ENCODE measurements at regions not wholly inside any gene's neighbourhood (a gene's known extent, or its start where the extent isn't known, plus 50 kb on each side); places are given as distances from the start of the nearest gene placed in this dataset.
"Not testable (repeated sequence)": the region's sequence is repeated elsewhere in the genome, so short reads cannot be mapped to it uniquely, and the experiment has no call there.

DNA sequence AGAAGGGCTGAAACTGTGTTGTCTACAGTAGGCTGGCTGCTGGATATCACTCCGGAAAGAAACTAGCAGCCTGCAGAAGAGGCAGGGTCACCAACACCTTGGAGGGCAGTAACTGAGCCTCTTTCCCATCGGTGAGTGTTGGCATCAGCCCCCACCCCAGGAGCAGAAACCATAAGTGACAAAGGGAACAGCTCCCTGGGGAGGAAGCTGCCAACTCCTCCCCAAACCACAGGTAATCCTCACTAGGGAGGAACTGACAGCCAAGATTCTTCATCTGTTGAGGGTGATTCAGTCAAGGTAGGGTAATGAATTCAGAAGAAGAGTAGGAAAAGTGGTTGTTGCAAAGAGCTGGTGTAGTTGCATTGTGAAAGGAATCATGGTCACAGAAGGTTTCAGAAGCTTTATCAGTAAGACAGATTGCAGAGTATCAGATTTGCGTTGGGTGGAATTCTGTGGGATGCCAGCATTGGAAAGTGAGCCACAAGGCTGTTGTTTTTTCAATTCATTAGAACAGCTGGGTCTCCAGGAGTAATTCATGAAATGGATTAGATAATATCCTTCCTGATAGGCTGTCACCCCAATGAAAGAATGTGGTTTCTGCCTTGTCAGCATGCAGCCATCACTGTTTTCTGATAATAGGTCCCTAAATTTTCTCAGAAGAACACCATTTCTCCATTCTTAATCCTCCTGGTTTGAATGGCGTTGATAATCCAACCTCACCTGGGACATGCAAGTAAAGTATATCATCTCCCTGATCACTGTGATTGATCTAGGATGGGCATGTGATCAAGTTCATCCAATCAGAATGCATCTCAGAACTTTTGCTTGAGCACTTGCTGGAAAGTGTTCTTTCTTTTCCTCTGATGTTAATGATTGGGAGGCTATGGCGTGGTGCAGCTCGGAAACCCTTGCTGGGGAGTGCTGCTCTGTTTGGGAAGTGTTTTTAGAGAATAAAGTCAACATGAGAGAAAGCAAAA is 75.0 kb upstream of the CTBP2 start:
- DNase-seq (ENCODE audit: low read depth), result no peak

DNA sequence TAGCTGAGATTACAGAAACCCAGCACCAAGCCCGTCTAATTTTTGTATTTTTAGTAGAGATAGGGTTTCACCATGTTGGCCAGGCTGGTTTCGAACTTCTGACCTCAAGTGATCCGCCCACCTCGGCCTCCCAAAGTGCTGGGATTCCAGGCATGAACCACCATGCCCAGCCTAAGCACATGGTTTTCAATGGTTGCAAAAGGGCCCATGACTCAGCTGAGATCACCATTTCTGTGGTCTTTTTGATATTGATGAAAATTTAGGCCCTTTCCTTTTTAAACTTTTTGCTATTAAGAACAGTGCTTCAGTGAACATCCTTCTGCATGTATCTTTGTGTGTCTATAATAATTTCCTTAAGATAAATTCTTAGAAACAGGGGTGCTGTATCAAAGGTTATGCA is 74.2 kb upstream of the CTBP2 start:
- not testable (repeated sequence) for DNase-seq (ENCODE audit: low read depth)

DNA sequence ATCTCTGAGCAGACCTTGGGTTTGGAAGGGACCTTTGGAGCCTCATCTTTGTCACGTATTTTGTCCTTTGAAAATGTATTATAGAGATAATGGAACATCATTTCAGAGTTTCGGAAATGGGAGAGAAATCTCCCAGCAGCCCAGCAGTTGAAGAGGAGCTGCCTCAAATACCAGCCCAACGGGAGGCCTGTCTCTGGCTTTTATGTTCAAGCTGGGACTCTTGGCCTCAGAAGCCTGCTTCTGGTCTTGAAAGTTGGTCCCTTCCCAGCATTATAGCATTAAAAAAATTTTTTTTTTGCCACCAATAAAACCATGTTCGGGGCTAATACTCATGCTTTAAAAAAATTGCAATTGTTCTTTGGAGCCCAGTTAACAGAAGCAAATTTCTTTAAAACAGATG is 73.4 kb upstream of the CTBP2 start:
- no peak for DNase-seq (ENCODE audit: low read depth)

DNA sequence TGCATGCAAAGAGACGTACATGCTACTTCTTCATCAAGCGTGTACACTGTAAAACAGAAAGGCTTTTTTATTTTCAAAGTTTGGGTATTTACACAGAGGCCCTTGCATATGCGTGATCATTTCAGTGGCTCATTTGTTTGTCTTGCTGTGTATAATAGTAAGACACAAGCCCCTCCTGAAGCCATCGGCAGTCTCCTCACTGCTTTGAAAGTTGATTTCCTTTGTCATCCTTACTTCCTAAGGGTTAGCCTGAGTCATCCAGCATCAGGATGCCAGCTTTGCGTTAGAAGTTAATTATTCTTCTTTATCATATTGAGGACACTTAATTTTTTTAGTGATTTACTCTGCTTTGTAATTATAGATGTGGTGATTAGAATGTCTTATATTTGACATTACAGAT is 72.5 kb upstream of the CTBP2 start:
- no peak for DNase-seq (ENCODE audit: low read depth)

DNA sequence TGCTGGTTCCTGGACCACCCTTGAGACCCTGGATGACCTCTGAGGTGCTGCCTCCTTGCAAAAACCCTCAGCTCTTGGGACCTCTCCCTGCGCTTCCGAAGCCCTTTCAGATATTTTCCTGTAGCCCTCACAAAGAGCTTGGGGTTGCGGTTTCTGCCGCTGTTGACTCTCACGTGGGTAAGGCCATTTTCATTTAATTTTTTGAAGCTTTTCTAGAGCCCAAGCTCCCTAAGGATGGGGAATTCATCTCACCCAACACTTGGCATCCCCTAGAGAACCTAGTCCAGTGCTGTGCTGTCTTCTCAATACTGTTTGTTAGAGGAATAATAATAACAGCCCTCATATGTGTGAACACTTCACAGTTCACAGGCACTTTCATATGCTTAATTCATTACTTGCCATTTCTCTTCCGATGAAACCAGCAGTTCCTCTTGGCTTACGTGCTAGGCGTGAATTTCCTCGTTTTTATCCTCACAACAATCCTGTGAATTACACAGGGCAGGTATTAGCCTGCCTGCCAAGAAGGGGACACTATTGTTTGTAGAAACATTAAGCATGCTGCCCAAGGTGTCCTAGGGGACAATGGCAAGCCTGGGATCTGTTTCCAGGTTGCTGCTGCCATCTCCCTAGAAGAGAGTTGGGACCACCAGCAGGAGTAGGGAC is 71.6 kb upstream of the CTBP2 start:
- no peak for DNase-seq (ENCODE audit: low read depth)

DNA sequence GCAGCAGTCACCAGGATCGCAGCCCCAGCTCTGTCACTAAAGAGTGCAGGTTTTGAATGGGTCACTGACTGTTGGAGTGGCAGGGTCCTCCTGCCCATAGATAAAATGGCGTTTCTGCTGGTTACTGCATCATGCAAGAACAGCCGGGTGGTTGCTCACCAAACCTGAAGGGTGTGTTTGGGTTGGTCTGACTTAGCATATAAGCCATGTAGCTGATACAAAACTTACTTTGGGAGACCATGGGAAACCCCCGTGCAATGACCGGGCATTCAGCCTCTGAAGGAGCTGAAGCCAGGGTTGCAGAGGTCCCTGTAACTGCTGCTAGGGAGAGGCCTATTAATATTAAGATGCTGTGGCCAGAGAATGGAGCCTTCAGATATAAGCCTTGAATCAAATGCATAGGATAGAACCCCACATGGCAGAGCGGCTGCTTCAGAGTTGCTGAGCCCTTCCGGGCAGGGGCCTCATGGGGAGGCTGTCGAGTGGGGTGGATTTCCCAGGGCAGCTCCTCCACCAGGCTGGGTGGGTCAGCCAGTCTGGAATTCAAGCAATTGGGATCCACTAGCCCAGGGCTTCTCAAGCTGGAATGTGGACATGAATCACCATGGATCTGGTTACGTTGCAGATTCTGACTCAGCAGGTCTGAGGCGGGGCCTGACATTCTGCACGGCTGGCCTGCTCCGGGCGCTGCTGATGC is 70.9 kb upstream of the CTBP2 start:
- DNase-seq (ENCODE audit: low read depth), result no peak

DNA sequence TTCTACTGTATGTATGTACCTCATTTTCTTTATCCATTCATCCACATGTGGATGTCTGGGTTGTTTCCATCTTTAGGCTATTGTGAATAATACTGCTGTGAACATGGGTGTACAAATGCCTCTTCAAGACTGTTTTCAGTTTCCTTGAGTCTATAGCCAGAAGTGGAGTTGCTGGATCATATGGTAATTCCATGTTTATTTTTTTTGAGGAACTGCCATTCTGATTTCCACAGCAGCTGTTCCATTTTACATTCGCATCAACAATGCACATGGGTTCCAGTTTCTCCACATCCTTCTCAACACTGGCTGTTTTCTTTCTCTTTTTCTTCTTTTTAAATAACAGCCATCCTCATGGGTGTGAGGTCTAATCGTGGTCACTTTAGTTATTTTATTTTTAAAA is 69.9 kb upstream of the CTBP2 start:
- no peak for DNase-seq (ENCODE audit: low read depth)

DNA sequence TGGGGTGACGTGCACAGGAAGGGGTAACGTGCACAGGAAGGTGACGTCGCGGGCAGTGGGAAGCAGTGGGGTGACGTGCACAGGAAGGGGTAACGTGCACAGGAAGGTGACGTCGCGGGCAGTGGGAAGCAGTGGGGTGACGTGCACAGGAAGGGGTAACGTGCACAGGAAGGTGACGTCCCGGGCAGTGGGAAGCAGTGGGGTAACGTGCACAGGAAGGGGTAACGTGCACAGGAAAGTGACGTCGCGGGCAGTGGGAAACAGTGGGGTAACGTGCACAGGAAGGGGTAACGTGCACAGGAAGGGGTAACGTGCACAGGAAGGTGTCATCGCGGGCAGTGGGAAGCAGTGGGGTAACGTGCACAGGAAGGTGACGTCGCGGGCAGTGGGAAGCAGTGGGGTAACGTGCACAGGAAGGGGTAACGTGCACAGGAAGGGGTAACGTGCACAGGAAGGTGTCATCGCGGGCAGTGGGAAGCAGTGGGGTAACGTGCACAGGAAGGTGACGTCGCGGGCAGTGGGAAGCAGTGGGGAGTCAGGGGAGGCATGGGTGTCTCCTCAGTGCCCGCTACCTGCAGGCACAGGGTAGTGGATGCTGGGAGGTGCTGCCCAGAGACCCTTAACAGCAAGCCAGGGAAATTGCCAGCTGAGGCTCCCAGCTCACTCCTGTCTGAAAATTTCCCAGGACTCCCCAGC is 68.0 kb upstream of the CTBP2 start:
- DNase-seq (ENCODE audit: low read depth), result not testable (repeated sequence)

DNA sequence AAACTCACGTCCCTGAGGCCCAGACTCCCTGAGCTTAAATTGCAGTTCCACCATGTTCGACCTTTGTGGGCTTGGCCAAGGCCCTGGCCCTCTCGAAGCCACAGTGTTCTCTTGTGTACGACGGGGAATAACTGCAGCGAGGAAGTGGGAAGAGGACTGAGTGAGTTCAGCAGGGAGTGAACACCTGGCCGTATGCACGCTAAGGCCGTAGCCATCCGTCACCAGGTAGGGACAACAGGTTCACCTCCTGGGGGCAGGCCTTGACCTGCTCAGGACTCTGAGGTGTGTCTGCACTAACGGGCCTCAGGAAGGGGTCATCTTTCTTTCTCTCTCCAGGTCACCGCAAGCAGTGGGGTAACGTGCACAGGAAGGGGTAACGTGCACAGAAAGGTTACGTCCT is 67.2 kb upstream of the CTBP2 start:
- no peak for DNase-seq (ENCODE audit: low read depth)

DNA sequence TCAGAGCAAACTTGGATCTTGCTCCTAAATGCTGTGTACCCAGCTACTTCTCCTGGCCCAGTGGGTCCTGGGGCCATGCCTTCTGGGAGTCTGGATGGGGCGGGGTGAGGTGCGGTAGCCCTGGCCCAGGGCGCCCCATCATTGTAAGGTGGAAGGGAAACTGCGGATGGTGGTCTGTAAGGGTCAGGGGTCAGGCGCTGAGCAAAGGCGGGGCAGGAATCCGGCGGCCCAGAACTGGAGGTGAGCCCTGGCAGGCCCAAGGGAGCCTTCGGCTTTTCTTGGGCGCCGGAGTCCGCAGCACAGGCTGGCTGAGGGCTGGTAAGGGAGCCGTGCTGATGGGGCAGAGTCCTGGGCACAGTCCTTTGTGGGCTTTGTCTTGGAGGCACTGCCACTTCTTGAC is 66.5 kb upstream of the CTBP2 start:
- no peak for DNase-seq (ENCODE audit: low read depth)

DNA sequence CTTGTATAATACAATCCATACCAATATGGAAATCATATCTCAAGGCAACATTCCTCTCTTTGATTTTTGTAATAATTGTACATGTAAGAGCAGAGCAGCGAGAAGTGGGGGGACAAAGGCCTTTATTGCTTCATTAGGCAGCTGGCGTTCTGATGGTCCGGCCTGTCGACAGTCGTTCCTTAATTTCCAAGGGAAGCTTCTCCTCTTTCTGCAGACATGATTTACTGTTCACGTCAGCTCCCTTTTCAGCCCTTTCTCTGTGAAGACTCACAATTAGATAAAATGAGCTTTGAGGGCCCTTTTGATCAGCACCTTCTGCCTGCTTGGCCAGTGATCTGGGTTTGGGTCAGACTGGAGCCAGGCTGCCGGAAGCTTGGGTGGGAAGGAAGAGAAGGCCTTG is 65.6 kb upstream of the CTBP2 start:
- DNase-seq (ENCODE audit: low read depth), result no peak

DNA sequence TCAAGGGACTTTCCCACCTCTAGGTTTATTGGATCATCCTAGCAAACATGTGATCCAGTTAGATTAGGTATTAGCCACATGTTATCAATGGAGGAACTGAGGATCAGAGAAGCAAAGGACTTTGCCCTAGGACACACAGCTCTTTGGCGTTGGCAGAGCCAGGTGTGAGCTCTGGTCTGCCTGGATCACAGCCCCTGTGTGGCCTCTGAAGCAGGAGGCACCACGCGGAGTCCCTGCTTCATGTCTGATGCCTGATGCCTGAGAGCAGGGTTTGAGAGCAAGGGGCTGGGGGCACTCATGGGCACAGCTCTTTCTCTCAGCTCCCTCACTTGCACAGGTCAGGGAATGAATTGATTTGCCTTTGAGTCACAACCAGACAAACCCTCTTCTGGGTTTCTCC is 64.7 kb upstream of the CTBP2 start:
- no peak for DNase-seq (ENCODE audit: low read depth)

DNA sequence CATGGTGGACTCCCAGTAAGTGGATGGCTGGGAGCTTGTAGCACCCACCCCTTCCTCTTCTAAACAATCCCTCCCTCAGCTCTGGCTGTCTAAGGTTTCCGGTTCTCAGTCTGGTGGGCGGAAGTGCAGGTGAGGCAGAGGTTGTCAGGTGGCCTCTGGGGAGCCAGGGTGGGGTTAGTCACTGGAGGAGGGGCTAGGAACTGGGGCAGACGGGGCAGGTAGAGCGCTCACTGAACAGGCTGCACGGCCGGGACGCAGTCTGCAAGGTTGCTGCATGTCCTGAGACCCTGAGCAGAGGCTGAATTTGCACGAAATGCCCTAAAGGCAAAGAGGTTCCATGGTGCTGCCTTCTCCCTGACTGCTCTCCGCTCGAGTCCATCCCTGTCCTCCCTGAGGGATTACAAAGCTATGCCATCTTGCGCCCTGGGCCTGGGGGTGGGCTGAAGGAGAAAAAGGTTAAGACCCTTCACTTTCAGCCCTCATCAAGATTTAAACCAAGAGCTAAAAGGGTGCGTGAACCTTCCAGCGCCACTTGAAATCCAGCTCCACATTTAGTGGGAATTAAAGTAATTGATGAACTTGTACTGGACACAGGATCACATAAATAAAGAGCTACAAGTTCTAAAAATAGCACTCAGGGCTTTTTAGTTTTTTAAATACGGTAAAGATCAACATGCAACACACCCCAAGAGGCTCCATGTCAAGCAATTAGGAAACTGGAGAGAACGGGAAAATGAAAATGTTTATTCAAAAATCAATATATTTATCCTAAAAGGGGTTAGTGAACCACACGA is 62.3 kb upstream of the CTBP2 start:
- DNase-seq (ENCODE audit: low read depth), result no peak

DNA sequence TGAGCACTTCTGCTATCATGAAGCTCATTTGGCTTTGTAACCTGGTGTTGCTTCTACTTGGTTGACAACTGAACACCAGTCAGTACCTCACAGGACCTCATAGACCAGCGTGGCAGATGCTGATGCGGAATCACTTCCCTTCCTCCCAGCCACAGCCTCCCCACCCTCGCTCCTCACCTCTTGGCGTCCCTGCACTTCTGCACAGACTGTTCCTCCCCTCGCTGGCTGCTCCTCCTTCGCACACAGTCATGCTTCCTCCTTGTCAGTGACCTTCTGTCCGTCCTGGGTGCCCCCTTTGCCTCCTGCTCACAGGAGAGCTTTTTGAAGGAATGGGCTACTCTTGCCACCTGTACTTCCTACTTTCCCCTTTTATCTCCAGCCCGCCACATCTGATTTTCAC is 61.4 kb upstream of the CTBP2 start:
- no peak for DNase-seq (ENCODE audit: low read depth)

DNA sequence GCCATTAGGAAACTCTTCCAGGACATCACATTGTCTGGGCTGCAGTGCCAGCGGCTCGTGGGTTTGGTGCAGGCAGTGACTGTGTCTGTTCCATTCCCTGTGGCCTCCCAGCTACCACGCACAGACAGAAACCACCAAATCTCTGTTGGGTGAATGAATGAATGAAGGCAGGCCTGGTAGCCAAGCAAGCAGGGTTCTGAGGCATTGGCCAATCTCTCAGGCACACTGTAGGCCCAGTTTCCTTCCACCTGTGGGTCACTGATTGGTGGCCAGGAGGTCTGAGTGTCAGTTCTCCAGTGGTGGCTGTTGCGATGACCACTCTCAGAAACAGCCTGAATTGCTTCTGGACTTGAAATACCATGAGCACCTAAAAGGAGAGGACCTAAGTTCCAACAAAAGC is 59.4 kb upstream of the CTBP2 start:
- no peak for DNase-seq (ENCODE audit: low read depth)

DNA sequence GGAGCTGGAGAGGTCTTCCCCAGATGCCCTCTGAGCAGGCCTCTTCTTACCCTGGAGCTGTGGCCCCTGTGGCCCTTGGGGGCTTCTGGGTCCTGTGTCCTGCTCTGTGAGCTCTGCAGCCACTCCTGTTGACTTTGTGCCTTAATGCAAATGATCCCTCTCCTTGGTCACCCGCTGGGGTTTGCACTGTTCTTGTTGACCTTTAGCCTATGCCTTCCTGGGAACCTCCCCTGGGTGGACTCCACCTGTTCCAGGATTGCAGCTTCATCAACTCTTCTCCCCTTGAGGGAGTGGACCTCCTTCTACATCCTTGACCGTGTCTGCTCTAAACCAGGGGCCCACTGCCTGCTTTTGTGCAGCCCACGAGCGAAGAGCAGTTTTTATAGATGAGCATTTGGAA is 58.6 kb upstream of the CTBP2 start:
- DNase-seq (ENCODE audit: low read depth), result no peak

DNA sequence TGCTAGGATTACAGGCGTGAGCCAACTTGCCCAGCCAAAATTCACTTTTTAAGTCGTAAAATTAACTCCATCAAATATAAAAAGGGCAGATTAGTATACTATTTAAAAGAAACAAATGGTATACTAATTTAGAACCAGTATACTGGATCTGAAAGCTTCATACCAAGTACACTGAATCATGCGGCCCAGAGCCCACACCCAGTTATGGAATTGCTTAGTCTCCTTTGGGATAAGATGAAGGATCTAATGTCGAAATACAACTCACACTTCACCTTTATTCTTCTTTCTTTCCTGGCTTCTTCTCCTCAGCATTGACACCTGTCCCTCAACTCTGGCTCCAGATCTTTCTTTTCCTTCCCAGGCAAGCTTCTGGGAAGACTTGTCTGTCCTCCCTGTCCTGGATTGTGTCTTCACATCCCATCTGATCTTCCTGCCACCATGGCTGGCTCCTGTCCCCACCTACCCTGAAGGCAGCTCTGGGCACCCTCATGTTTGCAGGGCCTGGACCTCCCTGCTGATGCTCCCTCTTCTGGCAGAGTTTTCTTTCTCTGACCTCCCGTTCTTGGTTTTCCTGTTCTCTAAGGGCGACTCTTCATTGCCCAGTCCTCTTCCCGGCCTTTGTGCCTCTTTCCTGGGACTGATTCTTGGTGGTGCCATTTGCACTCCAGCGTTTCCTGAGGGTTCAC is 57.8 kb upstream of the CTBP2 start:
- no peak for DNase-seq (ENCODE audit: low read depth)

DNA sequence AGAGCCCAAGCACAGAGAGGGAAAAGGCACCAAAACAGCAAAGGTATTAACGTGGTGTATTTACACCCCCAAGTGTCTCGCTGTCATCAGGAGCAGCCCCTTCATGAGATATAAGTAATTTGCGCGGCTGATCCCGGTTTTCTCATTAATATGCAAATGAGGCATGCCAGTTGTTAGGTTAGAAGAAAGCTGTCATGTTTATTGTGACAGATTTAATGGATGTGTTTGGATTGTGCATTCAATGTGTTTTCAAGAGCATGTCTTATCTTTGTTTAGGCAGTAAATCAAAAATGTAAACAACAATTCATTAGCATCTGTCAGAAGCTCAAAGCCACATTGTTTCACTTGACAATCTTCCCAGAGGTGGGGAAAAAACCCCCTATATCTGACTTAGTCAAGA is 56.5 kb upstream of the CTBP2 start:
- DNase-seq (ENCODE audit: low read depth), result no peak

DNA sequence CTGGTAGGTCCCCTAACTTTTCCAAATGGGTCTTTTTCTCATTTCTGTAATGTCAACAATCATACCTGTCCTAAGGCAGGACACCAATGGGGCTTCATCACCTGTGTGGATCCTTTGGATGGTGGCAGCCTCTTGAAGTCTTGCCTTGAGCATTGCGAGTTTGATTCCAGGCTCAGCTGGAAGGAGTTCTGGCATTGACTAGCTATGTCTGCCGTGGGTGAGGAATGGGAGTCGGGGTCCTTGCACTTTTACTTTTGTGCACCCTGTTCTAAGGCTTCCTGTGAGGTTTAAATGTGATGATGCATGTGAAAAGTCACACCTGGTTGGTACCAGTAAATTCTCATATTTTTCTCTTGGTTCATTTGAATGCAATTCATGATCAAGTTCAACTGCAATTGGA is 55.9 kb upstream of the CTBP2 start:
- no peak for DNase-seq (ENCODE audit: low read depth)

DNA sequence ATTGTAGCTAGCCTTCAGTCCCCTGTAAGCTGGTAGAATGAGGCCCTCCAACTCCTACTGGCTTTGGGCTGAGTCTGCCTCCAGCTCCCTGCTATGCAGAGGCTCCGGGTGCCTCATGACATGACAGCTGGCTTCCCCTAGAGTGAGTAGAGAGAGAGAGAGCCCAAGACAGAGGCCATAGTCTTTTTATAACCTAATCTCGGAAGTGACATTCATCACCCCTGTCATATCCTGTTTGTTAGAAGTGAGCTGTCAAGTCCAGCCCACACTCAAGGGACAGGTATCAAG is 53.9 kb upstream of the CTBP2 start:
- no peak for DNase-seq (ENCODE audit: low read depth)
